SK-N-SH (cell line): ENCODE measurements at regions not wholly inside any gene's neighbourhood (a gene's known extent, or its start where the extent isn't known, plus 50 kb on each side); places are given as distances from the start of the nearest gene placed in this dataset.

Experiments
- CTCF ChIA-PET: fragments of 300-600, 350-600 bp; formaldehyde crosslinking; extraction: SDS; loops from one replicate; lab custom pipeline; 2021; lab: Yijun Ruan, JAX
- POLR2A ChIA-PET: fragments of 350-600 bp; sonication (Branson Sonifier 250); formaldehyde crosslinking; extraction: SDS; loops from one replicate; lab custom pipeline; 2020; ENCODE audit warnings: antibody characterized with exemption, inconsistent platforms; lab: Yijun Ruan, JAX
- DNase-seq: peaks from one replicate; pipeline ENCODE4 v3.0.0; 2012
- H2AFZ ChIP-seq: fragments of 200-600 bp; sonication (generic); 2 replicates; pipeline ENCODE4 v1.8.1; 2016; ENCODE audit warnings: antibody characterized with exemption, mild to moderate bottlenecking, low read depth
- H3F3A ChIP-seq: fragments of 200-600 bp; sonication (generic); replicated peaks from 2 replicates; pipeline ENCODE3; 2016; ENCODE audit warnings: antibody characterized with exemption, mild to moderate bottlenecking; ENCODE audit not compliant: insufficient read depth
- H3K27ac ChIP-seq, 2 experiments: fragments of 200-500 bp in 1 of 2; fragments of 200-600 bp in 1 of 2; sonication (Bioruptor generic) in 1 of 2; sonication (generic), shearing (Covaris generic) in 1 of 2; 2 replicates each; pipeline versions ENCODE4 v1.5.1 to v1.6.1; 2014 to 2016; ENCODE audit warnings: low read depth in 2 of 2, inconsistent platforms in 1 of 2, low read length in 1 of 2, mild to moderate bottlenecking in 1 of 2, mixed read lengths in 1 of 2
- H3K27me3 ChIP-seq: fragments of 200-600 bp; sonication (generic), shearing (Covaris generic); 2 replicates; pipeline ENCODE4 v1.6.1; 2016; ENCODE audit warnings: mixed run types; ENCODE audit not compliant: insufficient read depth
- H3K36me3 ChIP-seq, 2 experiments: fragments of 200-500 bp in 1 of 2; fragments of 200-600 bp in 1 of 2; sonication (Bioruptor generic) in 1 of 2; sonication (generic) in 1 of 2; replicated peaks in 1 of 2; 2 replicates each; pipeline versions ENCODE3 to v1.5.1; 2014 to 2016; ENCODE audit warnings: low read length in 1 of 2, mild to moderate bottlenecking in 1 of 2; ENCODE audit not compliant: insufficient read depth in 2 of 2, control insufficient read depth in 1 of 2
- H3K4me1 ChIP-seq, 2 experiments: fragments of 200-500 bp in 1 of 2; fragments of 200-600 bp in 1 of 2; sonication (Bioruptor generic) in 1 of 2; sonication (generic), shearing (Covaris generic) in 1 of 2; 2 replicates each; pipeline versions ENCODE4 v1.5.1 to v1.6.1; 2014 to 2016; ENCODE audit warnings: low read depth in 1 of 2, low read length in 1 of 2, mixed run types in 1 of 2; ENCODE audit not compliant: insufficient read depth in 2 of 2, control insufficient read depth in 1 of 2
- H3K4me2 ChIP-seq: fragments of 200-600 bp; sonication (generic), shearing (Covaris generic); 2 replicates; pipeline ENCODE4 v1.6.1; 2017; ENCODE audit warnings: mixed run types
- H3K4me3 ChIP-seq, 2 experiments: fragments of 200-500 bp in 1 of 2; fragments of 200-600 bp in 1 of 2; sonication (Bioruptor generic) in 1 of 2; sonication (generic), shearing (Covaris generic) in 1 of 2; 2 replicates each; pipeline versions ENCODE4 v1.5.1 to v1.8.1; 2014 to 2016; ENCODE audit warnings: low read depth in 2 of 2, inconsistent platforms in 1 of 2, low read length in 1 of 2, mild to moderate bottlenecking in 1 of 2, mixed read lengths in 1 of 2, moderate library complexity in 1 of 2
- H3K79me2 ChIP-seq: fragments of 200-600 bp; sonication (generic); 2 replicates; pipeline ENCODE4 v1.8.1; 2017; ENCODE audit warnings: mild to moderate bottlenecking; ENCODE audit not compliant: insufficient read depth
- H3K9ac ChIP-seq: fragments of 200-600 bp; sonication (generic); 2 replicates; pipeline ENCODE4 v1.6.1; 2017; ENCODE audit warnings: mixed run types
- H3K9me2 ChIP-seq: fragments of 200-600 bp; sonication (generic); 2 replicates; pipeline ENCODE4 v1.6.1; 2017; ENCODE audit warnings: mixed run types
- H3K9me3 ChIP-seq: fragments of 200-600 bp; sonication (generic); 2 replicates; pipeline ENCODE4 v1.6.1; 2017; ENCODE audit warnings: mixed run types, mild to moderate bottlenecking, moderate library complexity
- H4K20me1 ChIP-seq: fragments of 200-600 bp; sonication (generic); 2 replicates; pipeline ENCODE4 v1.6.1; 2017; ENCODE audit warnings: mild to moderate bottlenecking, mixed run types; ENCODE audit not compliant: insufficient read depth
- CHD2 ChIP-seq: fragments of 150-350 bp; IDR thresholded peaks from 2 replicates; pipeline ENCODE4 v1.6.1; 2018; ENCODE audit warnings: low read length; ENCODE audit not compliant: partially characterized antibody
- ELF1 ChIP-seq: IDR thresholded peaks from 2 replicates; pipeline ENCODE4 v1.4.0; 2012
- EZH2phosphoT487 ChIP-seq: fragments of 200-600 bp; sonication (generic); IDR thresholded peaks from 2 replicates; pipeline ENCODE4 v1.6.1; 2017; ENCODE audit warnings: low read depth, mixed run types, mild to moderate bottlenecking, antibody characterized with exemption, moderate library complexity, borderline replicate concordance
- FOSL2 ChIP-seq: IDR thresholded peaks from 2 replicates; pipeline ENCODE4 v1.4.0; 2012; ENCODE audit warnings: low read depth, mild to moderate bottlenecking, moderate library complexity, borderline replicate concordance
- GABPA ChIP-seq: IDR thresholded peaks from 2 replicates; pipeline ENCODE4 v1.4.0; 2012; ENCODE audit warnings: low read depth, mild to moderate bottlenecking
- GATA2 ChIP-seq: sonication (generic); formaldehyde crosslinking; IDR thresholded peaks from 2 replicates; pipeline ENCODE4 v1.5.0; 2020; ENCODE audit warnings: mild to moderate bottlenecking, missing genetic modification reagents
- IRF3 ChIP-seq: fragments of 150-350 bp; IDR thresholded peaks from 2 replicates; pipeline ENCODE4 v1.6.1; 2016; ENCODE audit warnings: mild to moderate bottlenecking, low read depth, low read length
- MEF2A ChIP-seq: IDR thresholded peaks from 2 replicates; pipeline ENCODE4 v1.4.0; 2012; ENCODE audit warnings: low read depth, borderline replicate concordance
- NFIC ChIP-seq: IDR thresholded peaks from 2 replicates; pipeline ENCODE4 v1.4.0; 2012; ENCODE audit warnings: borderline replicate concordance
- NRF1 ChIP-seq: IDR thresholded peaks from 2 replicates; pipeline ENCODE4 v1.6.1; 2012; ENCODE audit warnings: low read depth, mild to moderate bottlenecking, low read length
- PBX3 ChIP-seq: IDR thresholded peaks from 2 replicates; pipeline ENCODE4; 2012
- RAD21 ChIP-seq: IDR thresholded peaks from 2 replicates; pipeline ENCODE4 v1.6.1; 2012; ENCODE audit warnings: mild to moderate bottlenecking, low read length
- RFX5 ChIP-seq: IDR thresholded peaks from 2 replicates; pipeline ENCODE4 v1.6.1; 2012; ENCODE audit warnings: mild to moderate bottlenecking, improper control_type of control experiment, low read length
- RXRA ChIP-seq: IDR thresholded peaks from 2 replicates; pipeline ENCODE4 v1.4.0; 2012; ENCODE audit warnings: low read depth, mild to moderate bottlenecking, borderline replicate concordance
- SIN3A ChIP-seq: IDR thresholded peaks from 2 replicates; pipeline ENCODE4 v1.6.1; 2012; ENCODE audit warnings: low read depth, mild to moderate bottlenecking, low read length, moderate library complexity, borderline replicate concordance
- SMC3 ChIP-seq: IDR thresholded peaks from 2 replicates; pipeline ENCODE4 v1.6.1; 2012; ENCODE audit warnings: low read depth, low read length, improper control_type of control experiment
- TAF1 ChIP-seq: IDR thresholded peaks from 2 replicates; pipeline ENCODE4 v1.6.1; 2012; ENCODE audit warnings: low read depth, mild to moderate bottlenecking, low read length, moderate library complexity, borderline replicate concordance
- TCF12 ChIP-seq: IDR thresholded peaks from 2 replicates; pipeline ENCODE4 v1.4.0; 2012
- TEAD4 ChIP-seq: IDR thresholded peaks from 2 replicates; pipeline ENCODE4 v1.4.0; 2012; ENCODE audit warnings: mild to moderate bottlenecking, borderline replicate concordance; ENCODE audit not compliant: insufficient read depth
- USF2 ChIP-seq: fragments of 150-350 bp; IDR thresholded peaks from 2 replicates; pipeline ENCODE4 v1.6.1; 2017; ENCODE audit warnings: antibody characterized with exemption, low read length, low read depth, borderline replicate concordance
- WGBS: methylation state at CpG from one replicate; pipeline ENCODE4 v1.1.6; 2017; ENCODE audit warnings: low lambda C conversion rate; 5-methylcytosine and 5-hydroxymethylcytosine counted together
- TF ChIP-seq, protein P1 (sequence below): IDR thresholded peaks from 2 replicates; pipeline ENCODE4 v1.4.0; 2012; ENCODE audit warnings: low read depth, borderline replicate concordance
- TF ChIP-seq, protein P2 (sequence below): IDR thresholded peaks from 2 replicates; pipeline ENCODE4 v1.4.0; 2012; ENCODE audit warnings: low read depth, borderline replicate concordance

DNA sequence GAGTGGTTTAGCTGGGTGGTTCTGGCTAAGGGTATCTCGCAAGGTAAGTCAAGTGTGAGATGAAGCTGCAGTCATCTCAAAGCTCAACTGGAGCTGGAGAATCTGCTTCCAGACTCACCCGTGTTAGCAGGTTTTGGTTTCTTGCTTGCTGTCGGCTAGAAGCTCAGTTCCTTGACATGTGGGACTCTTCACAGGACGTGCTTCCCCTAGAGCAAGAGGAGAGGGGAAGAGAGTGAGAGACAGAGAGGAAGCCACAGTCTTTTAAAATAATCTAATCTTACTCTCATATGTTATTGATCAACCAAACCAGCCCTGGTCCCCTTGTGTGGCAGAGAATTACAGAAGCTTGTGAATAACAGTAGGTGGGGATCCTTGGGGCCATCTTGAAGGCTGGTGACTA lies 199.5 kb downstream of the REEP3 start:
- H2AFZ ChIP-seq, result peak overlapping the region; percentile 36
- H3K79me2 ChIP-seq, result no peaks in the 10 kb centered on the region
- DNase-seq, result no peak
- 46% methylated on average over 3 of the region's 4 CpGs for WGBS
- H3K9ac ChIP-seq, result no peak overlapping the region
- peak overlapping the region; percentile 24 to 56; a peak in 3 of 4 replicates for H3K27ac ChIP-seq
- H3K9me2 ChIP-seq, result no peaks in the 10 kb centered on the region
- no peak overlapping the region for H3K4me3 ChIP-seq
- TF ChIP-seq TCF12 (no peak), EZH2phosphoT487 (no peak), FOSL2 (no peak), IRF3 (no peak), RFX5 (no peak), GATA2 (no peak), USF2 (no peak), SIN3A (no peak)
- TF ChIP-seq, all 33 proteins: peak for 0
- ChIA-PET POLR2A (interaction anchor here (0.5 to 2.9 kb wide), 4 partner anchors 9 to 554 kb away, joined by 3 to 35 read pairs (median 4); no protein-coding TSS in a partner anchor), CTCF (interaction anchor here (0.6 to 10.0 kb wide), 89 partner anchors 10 to 1127 kb away, joined by 3 to 213 read pairs (median 5); partner anchors contain the start of gene NRBF2)
- Histone ChIP-seq H3K4me1 (peaks cover 44 to 56% of the 10 kb centered on the region in 2 experiments), H3K27me3 (no peaks in the 10 kb centered on the region), H4K20me1 (no peaks in the 10 kb centered on the region), H3K36me3 (no peaks in the 10 kb centered on the region), H3F3A (peaks cover 13% of the 10 kb centered on the region), H3K4me2 (no peak overlapping the region), H3K9me3 (no peaks in the 10 kb centered on the region)

GRCh38 chr10:63722537-63722936 lies 201.3 kb downstream of the REEP3 start:
- peaks cover 38 to 48% of the 10 kb centered on the region in 2 experiments for H3K4me1 ChIP-seq
- 32% methylated on average over 5 of the region's 5 CpGs for WGBS
- no peak overlapping the region for H3K4me3 ChIP-seq
- no peaks in the 10 kb centered on the region for H3K27me3 ChIP-seq
- no peaks in the 10 kb centered on the region for H3K79me2 ChIP-seq
- POLR2A ChIA-PET, result interaction anchor here (0.9 to 2.9 kb wide), 3 partner anchors 9 to 93 kb away, joined by 3 to 35 read pairs (median 6); no protein-coding TSS in a partner anchor
- no peaks in the 10 kb centered on the region for H3K36me3 ChIP-seq
- H3K9ac ChIP-seq, result no peak overlapping the region
- H3K27ac ChIP-seq, result peak overlapping the region; percentile 58 to 84
- peak overlapping the region; percentile 72; the same call in 1 of the 2 replicates for H2AFZ ChIP-seq
- peak; percentile 63 for DNase-seq
- H3K4me2 ChIP-seq, result peak overlapping the region; percentile 63
- H3F3A ChIP-seq, result peaks cover 13% of the 10 kb centered on the region
- no peaks in the 10 kb centered on the region for H3K9me3 ChIP-seq
- CTCF ChIA-PET, result interaction anchor here (0.9 to 10.0 kb wide), 13 partner anchors 9 to 904 kb away, joined by 3 to 213 read pairs (median 4); partner anchors contain the start of gene REEP3
- H4K20me1 ChIP-seq, result no peaks in the 10 kb centered on the region
- H3K9me2 ChIP-seq, result no peaks in the 10 kb centered on the region
- TF ChIP-seq, protein P1, sequence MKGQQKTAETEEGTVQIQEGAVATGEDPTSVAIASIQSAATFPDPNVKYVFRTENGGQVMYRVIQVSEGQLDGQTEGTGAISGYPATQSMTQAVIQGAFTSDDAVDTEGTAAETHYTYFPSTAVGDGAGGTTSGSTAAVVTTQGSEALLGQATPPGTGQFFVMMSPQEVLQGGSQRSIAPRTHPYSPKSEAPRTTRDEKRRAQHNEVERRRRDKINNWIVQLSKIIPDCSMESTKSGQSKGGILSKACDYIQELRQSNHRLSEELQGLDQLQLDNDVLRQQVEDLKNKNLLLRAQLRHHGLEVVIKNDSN, result no peak
- TF ChIP-seq RAD21 (peak; percentile 36), SIN3A (no peak), ELF1 (peak; percentile 47; the same call in 1 of the 2 replicates), RFX5 (no peak), TCF12 (peak; percentile 88), MEF2A (no peak), TEAD4 (no peak), TAF1 (no peak), GABPA (no peak), EZH2phosphoT487 (no peak), NRF1 (no peak), RXRA (no peak), FOSL2 (peak; percentile 19; the same call in 1 of the 2 replicates), SMC3 (no peak), CHD2 (peak; percentile 67), PBX3 (peak; percentile 62), NFIC (peak; percentile 59), GATA2 (peak; percentile 82)
- TF ChIP-seq, protein P2, sequence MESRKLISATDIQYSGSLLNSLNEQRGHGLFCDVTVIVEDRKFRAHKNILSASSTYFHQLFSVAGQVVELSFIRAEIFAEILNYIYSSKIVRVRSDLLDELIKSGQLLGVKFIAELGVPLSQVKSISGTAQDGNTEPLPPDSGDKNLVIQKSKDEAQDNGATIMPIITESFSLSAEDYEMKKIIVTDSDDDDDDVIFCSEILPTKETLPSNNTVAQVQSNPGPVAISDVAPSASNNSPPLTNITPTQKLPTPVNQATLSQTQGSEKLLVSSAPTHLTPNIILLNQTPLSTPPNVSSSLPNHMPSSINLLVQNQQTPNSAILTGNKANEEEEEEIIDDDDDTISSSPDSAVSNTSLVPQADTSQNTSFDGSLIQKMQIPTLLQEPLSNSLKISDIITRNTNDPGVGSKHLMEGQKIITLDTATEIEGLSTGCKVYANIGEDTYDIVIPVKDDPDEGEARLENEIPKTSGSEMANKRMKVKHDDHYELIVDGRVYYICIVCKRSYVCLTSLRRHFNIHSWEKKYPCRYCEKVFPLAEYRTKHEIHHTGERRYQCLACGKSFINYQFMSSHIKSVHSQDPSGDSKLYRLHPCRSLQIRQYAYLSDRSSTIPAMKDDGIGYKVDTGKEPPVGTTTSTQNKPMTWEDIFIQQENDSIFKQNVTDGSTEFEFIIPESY, result no peak
